ENCODE measurements at regions not wholly inside any gene's neighbourhood (a gene's known extent, or its start where the extent isn't known, plus 50 kb on each side); places are given as distances from the start of the nearest gene placed in this dataset.
"Not testable (repeated sequence)": the region's sequence is repeated elsewhere in the genome, so short reads cannot be mapped to it uniquely, and the experiment has no call there.

DNA sequence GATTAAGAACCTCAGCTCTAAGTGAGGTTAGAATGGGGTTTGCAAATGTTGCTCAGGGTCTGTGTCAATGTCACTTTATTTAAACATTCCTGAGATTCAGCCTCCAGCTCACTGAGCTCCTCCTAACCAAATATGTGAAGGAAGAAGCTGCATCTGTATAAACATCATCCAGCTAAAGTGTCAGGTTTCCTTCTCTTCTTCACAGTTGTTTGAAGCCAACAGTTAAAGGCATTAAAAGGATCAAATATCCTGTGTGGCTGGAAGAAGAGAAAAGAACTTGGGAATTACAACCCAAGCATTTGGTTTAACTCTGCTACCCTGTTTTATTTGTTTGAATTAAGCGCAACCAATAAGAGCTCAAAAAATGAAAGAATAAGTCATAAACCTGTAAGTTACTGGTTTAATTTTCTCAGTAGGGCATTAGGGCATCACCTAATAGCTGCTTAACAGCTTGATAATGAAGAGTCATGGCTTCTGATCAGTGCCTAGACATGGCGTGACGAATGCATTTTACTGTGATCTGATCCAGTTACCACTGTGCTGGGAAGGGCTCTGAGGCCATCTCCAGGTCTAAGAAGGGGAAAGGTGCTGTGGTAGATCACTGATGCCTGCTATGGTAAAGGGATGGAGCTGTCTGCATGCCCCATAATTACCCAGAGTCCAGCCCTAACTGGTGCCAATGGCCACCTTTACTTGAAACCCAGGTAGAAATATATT is 165.7 kb upstream of the TSC22D2 start:
- DNase-seq (ENCODE audit: low spot score) = no peak

DNA sequence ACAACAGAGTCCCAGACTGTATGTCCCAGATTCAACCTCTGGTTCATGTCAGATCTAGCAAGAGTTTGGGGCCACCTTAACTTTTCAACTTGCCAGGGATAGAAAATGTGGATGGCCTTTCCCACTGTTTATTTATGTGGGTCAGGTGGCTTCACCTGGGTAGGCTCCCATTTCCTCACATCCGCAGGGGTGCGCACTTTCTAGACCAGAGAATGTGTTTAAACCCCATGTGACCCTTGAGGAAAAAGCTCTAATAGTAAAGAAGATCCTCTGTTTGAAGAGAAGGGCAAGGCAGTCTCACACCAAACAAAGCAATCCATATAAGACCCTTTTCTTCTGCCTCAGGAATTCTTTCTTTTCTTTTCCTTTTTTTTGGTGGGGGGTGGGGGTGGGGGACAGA is 167.2 kb upstream of the TSC22D2 start:
- no peak for DNase-seq (ENCODE audit: low spot score)

DNA sequence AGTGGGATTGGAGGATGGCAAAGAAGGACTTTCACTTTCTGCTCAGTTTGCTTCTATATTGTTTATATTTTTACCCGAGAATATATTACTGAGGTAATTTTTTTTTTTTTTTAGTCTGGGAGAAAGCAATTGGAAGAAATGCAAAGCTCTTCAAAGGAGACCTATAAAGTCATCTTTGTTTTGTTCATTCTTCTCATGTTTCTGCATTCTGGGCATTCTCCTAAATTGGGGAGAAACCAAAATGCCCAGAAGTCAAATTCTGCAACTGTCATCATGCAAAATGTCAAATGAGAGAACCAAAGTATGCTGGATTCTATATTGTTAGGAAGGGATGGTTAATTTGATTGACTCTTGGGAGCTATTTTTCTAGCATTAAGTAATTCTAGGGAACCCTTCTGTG is 168.3 kb upstream of the TSC22D2 start:
- no peak for DNase-seq (ENCODE audit: low spot score)

DNA sequence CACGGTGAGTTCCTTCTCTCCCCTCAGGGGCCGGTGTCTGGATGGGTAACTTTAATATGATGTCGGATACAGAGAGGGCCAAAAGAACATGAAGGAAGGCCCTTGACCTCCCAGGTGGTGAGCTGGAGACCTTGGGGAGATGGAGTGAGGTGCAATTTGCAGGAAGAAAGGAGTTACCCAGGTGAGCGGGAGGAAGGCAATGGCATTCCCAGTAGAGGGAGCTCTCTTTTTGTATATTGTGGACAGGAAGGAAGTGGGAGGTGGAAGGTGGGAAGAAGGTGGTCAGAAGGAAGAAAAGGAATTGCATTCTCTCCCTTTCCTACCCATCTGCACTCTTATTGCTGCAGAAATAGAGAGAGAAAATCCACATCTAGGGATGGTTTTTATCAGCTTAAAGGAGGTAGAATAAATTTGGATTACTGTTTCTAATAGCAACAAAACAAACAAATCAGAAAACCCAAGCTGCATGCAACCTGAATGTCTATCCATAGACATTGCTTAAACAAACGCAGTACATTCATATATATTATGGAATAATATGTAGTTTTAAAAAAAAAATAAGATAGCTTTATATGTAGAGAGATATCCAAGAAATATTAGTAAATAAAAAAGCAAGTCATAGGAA is 169.0 kb upstream of the TSC22D2 start:
- DNase-seq (ENCODE audit: low spot score) = no peak

DNA sequence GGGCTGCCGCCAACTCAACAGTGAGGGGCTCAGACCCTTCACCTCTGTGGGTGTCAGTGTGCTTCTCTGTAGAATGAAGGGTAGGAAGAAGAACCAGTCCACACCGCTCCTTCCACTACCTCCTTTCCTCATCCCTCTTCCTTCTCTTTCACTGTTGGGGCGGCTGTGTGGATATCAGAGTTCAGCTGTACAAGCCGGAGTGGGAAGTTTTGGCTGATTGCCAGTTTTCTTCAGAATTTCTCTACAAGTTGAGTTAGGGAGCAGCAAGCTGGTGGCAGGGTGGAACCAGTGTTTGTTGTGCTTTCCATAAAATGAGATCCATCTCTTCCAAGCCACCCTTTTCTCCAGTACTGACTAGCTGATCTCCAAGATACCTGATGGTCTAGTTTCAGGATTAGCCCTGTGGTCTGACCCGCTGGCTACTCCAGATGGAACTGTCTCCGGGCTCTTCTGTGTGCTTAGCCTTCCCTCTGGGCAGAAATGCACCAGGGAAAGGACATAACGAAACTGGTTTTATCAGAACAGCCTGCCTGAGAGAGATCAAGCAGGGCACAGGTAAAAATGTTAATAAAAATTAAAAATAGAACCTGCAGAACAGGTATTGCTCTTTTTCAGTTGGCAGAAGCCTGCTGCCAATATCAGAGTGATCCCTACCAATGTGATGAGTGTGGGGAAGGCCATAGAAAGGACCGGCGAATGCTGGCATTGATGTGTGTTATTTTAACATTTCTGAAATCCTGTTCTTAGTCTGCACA is 169.9 kb upstream of the TSC22D2 start:
- DNase-seq (ENCODE audit: low spot score) = no peak

DNA sequence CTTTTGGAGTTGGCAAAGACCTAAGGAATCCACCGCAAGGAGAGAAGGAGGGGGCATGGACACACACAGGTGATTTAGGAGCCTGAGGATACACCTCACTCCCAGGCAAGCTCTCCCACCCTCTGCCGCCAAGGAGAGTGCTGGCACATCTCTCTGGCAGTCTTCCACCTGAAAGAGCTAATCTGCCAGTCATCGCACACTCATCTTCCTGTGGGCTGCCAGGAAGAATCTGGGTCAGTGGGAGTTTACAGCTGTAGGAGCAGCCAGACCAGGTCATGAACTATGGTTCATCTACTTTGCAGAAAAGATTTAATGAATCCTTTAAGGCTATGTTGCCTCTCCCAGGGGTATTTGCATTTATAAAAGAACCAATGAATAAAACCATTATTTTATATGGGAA is 170.6 kb upstream of the TSC22D2 start:
- DNase-seq (ENCODE audit: low spot score) = peak; percentile 43

DNA sequence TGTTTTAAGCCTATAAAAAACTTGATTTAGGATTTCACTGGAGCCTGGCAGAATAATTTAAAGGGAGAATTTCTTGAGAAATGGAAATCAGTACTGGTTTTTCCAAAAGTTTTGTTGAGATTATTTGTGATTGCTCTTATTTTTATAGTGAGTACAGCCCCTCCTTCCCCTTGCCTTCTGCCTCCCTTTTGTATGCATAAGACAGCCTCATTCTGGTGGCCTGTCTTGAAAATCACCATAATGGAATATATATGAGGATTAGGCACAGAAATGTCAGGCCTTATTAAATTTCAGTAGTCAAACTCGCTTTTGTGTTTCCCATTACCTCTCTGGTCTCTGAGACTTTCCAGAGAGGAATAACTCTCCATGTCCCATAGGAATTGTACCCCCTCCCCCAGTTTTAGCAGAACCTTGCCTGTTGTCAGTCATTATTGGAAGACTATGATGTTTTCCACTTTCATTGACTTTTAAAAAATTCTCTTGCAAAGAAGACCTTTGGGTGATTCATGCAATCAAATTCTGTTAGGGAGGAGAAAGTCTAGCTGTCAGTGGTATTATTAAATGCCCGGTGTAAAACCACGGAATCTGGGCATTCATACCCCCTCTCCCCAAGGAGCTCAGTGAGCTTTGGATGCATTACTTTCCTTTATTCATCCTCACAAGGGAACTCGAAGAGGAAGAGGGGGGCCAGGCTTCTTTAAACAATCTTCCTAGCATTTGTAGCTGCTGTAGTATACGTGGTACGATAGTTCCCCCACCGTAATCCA is 171.6 kb upstream of the TSC22D2 start:
- peak; percentile 53 for DNase-seq (ENCODE audit: low spot score)

DNA sequence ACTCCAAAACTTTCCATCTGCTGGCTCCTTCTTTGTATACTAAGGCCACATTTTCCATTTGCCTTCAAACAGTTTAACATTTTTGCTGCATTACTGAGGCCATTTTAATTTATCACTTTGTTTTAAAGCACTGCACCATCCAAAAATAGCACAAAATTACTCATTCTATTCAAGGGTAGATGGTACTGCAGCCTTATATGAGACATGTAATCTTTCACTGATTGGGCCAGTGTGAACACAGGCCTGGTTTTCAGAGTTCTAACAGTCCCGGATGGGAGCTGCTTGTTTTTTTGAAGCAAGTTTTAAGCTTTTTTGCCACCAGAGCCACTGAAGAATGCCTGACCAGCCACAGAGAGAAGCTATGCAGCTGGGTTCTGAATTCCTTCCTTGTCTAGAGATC is 172.3 kb upstream of the TSC22D2 start:
- peak; percentile 82 for DNase-seq (ENCODE audit: low spot score)

DNA sequence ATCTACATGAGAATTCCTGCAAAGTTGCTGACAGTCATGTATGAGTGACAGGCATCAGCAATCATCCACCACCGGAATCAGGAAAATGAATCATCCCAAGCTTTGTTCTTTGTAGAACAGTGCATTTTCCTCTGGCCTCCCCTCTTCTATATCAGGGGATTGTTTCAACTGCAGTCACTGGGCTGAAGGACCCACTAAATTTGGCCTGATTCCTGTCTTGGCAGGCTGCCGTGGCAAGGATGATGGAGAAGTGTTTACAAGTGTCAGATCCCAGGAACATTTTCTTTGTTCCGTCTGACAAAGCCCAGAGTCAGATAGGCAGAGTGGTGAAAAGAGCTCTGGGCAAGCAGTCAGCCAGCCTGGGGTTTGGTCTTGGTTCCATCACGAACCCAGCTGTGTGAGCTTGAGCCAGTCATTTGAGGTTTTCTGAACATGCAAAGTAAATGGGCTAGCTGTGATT is 175.1 kb upstream of the TSC22D2 start:
- peak; percentile 55 for DNase-seq (ENCODE audit: low spot score)

DNA sequence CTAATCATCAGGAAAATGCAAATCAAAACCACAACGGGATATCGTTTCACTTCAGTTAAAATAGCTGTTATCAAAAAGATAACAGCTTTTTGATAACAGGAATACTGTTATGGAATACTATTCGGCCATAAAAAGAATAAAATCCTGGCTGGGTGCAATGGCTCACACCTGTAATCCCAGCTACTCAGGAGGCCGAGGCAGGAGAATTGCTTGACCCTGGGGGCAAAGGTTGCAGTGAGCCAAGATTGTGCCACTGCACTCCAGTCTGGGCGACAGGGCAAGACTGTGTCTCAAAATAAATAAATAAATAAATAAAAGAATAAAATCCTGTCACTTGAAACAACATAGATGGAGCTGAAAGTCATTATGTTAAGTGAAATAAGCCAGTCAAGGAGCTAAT is 178.1 kb upstream of the TSC22D2 start:
- DNase-seq (ENCODE audit: low spot score) = no peak

DNA sequence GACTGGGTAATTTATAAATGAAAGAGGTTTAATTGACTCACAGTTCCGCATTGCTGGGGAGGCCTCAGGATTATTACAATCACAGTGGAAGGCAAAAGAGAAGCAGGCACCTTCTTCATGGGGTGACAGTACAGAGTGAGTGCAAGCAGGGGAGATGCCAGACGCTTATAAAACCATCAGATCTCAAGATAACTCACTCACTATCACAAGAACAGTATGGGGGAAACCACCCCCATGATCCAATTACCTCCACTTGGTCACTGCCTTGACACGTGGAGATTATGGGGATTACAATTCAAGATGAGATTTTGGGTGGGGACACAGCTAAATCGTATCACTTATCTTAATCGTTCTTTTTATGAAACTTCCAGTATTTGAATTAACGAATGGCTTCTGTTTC is 179.5 kb upstream of the TSC22D2 start:
- not testable (repeated sequence) for DNase-seq (ENCODE audit: low spot score)

DNA sequence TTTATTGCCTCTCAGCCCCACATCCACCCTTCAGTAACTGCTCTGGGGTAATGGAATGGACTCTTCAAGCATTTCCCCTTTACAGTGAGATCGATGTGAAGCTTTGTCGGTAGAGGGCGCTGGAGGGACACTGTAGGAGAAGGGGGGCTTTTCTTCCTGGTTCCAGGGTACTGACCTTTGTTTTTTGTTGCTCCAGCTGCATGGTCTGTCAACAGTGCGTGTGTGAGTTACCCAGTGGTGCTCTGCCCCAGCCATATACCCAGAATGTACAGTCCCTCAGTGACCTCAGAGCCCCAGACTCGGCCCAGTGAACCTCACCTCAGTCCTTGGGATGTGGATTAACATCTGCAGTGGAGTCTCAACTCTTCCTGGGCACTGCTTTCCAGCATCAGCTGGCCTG is 180.3 kb upstream of the TSC22D2 start:
- peak; percentile 74 for DNase-seq (ENCODE audit: low spot score)

DNA sequence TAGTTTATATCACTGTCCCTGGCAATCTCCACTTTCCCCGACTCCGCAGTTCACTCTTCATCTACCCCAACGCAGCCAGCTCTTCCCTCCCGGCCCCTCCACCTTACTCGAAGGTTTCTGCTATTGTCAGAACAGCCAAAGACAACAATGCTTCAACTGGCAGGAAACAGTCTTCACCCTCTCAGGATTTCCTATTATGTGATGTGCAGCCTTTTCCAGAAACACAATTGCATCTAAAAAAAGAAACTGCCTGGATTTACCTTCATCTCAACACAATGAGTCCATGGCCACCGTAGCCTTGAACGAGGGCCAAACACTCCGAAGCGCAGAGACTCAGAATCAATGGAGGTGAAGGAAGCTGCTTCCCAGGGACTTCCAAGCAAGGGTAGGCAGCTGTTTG is 182.1 kb upstream of the TSC22D2 start:
- no peak for DNase-seq (ENCODE audit: low spot score)

DNA sequence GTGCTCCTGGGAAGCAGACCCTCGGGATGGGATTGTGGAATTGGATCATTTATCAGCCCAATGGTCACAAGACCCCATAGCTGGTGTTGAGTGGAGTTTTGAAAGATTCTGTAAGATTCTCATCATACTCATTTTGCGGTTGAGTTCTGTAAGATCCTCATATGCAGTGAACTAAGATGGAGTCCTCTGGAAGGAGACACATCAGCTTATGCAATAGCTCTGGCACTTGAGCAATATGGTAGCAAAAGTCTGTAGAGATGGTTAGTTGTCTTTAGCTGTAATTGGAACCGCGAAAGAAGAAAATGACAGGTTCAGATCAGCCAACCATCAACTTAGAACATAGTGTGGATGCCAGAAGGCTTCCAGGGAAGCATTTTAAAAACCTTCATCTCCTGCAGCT is 184.5 kb upstream of the TSC22D2 start:
- DNase-seq (ENCODE audit: low spot score) = no peak

DNA sequence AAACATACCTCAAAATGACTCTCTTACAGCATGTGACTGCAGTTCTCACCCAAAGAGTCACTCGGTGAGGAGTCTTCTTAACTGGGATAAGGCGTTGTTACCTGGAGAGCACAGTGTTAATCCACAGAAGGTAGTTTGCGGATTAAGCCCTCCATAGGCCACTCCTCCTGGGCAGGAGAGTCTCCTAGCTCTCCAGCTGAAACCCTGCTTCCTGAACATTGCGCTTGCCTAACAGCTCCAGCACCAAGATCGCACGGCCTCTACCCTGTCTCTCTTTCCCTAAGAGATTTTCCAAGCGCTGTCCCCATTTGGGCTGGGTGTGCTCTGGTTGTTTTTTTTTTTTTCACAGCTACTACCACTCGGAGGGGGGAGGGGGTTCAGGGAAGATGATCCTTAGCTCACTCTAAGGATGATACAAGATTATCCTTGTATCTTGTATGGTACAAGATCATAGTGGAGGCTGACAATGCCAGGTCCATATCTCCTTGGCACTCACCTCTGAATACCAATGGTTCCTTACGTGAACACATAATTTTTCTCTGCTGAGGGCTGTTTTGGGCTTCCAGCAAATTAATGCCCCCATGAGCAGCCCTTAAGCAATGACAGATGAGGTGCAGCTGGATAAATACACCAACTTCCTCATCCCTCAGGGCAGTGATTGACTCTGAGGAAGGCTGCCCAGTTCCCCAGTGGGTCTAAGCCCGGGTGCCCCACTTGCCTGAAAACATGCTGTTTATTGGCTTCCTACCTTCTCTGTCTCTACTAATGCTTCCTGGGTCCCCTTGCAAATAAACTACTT is 185.2 kb upstream of the TSC22D2 start:
- no peak for DNase-seq (ENCODE audit: low spot score)

DNA sequence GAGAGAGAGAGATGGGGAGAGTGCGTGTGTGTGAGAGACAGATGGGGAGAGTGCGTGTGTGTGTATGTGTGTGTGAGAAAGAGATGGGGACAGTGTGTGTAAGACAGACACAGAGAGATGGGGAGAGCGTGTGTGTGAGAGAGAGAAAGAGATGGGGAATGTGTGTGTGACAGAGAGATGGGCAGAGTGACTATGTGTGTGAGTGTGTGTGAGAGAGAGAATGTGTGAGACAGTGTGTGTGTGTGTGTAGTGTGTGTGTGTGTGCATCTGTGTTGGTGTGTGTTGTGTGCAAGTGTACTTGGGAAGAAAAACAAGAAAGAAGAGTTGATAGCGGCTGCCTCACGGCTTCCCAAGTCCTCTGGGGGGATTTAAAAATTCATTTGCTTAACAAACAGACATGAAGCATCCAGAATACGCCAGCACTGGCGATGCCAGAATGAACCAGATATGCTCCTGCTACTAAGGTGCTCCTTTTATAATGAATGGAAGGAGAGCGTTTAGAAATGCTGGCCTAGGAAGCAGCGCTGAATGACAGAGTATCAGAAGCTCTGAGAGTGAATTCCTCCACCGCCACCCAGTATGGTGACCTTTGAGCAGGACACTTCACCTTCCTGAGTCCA is 186.1 kb upstream of the TSC22D2 start:
- DNase-seq (ENCODE audit: low spot score) = no peak

DNA sequence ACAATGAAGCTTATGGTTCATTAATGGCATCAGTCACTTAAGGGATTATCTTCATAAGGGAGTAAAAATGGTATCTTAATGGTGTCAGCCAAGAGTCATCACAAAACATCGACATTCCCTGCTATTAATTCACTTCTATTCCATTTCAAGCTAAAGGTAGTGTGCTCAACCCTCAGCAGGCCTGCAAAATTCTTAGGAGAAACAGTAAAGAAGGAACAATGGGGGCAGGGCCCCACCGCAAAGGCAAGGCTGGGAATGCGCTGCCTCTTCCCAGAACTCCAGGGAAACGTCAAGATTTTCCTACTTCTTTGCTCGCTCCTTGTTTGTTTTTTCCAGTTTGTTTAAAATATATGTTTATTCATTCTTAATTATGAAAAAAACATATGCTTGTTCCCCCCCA is 187.3 kb upstream of the TSC22D2 start:
- peak; percentile 6 for DNase-seq (ENCODE audit: low spot score)

DNA sequence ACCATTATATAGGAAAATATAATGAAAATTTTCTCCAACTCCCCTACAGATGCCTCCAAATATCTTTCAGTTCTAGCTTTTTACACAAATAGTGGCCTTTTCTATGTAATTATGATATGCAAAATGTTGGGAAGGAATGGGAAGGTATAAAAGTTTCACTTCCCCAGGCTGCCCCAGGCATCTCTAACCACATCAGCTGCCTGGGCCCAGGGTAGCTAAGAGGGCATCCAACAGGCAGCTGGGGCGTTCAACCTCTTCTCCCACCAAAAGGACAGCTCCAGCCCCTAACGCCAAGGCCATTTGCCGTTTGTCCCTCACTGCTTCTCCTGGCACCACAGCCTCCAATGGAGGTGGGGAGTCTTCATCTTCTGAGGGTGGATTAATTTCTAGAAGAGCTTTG is 188.1 kb upstream of the TSC22D2 start:
- no peak for DNase-seq (ENCODE audit: low spot score)

DNA sequence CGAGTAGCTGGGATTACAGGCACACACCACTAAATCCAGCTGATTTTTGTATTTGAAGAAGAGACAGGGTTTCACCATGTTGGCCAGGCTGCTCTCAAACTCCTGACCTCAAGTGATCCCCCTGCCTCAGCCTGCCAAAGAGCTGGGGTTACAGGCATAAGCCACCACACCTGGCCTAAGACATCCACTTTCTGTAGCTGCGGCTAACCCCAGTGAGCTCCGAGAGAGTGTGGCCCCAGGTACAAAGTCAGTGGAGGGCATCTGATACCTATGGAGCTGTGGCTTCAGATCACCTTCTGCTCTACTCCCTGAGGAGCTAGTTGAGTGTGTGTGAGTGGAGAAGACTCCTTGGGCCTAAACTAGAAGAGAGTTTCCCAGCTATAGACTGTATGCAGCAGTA is 189.3 kb upstream of the TSC22D2 start:
- no peak for DNase-seq (ENCODE audit: low spot score)

DNA sequence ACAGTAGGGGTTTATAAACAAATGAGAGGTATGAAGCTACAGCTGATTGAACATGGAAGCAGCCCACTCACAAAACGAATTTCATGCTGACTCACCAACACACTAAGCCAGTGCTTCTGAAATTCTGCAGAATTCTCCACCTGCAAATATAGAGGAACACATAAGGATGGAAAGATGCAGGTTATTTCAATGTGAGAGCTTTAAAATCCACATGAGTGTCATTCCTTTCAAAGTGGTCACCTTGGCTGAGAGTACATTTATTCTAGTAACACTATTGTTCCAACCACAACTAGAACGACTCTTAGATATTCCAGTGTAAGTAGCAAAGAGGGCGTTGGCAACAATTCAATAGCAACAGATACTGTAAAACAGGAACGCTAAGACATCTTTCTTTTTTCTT is 189.9 kb upstream of the TSC22D2 start:
- no peak for DNase-seq (ENCODE audit: low spot score)

DNA sequence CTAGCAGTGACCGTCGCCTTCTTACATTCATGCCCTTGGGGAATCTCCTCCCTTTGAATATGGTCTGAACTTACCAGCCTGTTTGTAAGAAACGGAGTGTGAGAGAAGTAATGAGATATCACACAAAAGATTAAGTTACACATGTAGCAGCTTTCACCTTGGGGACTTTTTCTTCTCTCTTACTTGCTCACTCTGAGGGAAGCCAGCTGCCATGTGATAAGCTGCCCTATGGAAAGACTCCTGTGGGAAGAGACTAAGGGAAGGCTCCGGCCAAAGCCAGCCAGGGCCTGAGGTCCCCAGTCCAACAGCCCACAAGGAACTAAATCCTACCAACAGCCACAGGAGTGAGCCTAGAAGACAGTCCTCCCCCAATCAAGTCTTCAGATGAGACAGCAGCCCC is 190.4 kb upstream of the TSC22D2 start:
- DNase-seq (ENCODE audit: low spot score) = no peak
